Cerebellar cortex (tissue), 1 donor: ENCODE measurements at regions not wholly inside any gene's neighbourhood (a gene's known extent, or its start where the extent isn't known, plus 50 kb on each side); places are given as distances from the start of the nearest gene placed in this dataset.

Experiments used
- DNase-seq: peaks from one replicate; pipeline ENCODE4 v3.0.0-alpha.2; 2015; ENCODE audit warnings: low spot score

GRCh38 chr6:88380618-88381288, 214.6 kb upstream of the CNR1 start:
- DNase-seq = no peak

DNA sequence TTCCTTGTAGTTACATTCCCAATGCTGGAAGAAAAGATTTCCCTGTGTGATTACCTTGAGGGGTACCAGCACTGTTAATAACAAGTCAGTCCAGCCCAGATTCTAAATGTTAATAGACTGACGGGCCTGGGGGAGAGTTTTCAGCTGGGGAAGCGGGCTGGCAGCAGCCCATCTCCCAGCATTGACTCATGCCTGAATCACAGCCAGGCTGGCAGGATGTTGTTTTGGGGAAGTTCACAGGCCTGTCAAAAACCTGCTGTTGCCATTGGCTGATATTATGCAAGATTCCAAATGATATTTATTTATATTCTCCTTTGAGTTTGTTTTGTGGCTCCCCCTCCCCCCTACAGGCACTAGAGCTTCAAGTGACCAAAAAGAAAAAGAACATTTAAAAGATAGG, 213.9 kb upstream of the CNR1 start:
- peak; percentile 92 for DNase-seq

DNA sequence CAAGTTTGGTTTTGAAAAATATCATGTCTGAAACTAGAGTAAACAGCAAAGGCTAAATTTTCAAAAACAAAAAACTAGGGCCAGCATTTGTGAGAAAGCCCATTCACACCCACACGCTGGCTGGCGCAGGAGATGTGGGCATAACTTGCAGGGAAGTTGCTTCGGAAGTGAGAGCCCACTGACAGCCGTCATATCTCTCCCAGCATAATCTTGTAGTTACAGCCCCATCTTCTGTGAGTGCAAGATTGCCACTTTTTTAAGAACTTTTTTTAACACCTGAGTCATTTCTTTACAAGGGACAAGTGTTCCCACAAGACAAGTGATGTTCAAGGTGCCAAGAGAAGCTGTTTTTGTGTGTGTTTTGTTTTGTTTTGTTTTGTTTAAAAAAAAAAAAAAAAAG, 212.5 kb upstream of the CNR1 start:
- no peak for DNase-seq

- no peak for DNase-seq
These were observed 211.9 kb upstream of the CNR1 start for GRCh38 chr6:88377976-88378568.

DNA sequence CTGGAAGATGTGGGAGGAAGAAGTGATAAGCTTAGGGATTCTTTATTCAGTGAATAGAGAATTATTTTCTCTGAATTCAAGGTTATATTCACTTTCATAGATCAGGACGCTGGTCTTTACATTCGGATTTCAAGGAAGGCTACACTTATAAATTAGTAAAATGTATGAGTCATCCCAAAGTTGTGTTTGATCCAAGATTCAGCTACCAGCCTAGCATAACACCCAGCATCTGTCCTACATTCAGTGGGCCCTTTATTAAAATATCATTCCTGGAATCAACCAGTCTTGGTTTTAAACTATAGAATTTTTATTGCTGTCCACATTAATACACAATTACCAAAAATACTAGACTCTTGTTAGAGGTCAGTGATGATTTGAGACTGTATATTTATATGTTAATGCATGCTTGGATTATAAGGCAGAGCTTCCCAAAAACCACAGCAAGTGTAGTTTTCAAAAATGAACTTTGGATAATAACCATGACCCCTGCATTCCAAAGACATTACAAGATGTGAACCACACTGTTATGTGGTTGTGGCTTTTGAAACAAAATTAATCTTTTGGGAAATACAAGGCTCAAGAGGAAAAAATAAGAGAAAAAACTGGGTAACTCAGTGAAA, 210.7 kb upstream of the CNR1 start:
- DNase-seq = no peak

DNA sequence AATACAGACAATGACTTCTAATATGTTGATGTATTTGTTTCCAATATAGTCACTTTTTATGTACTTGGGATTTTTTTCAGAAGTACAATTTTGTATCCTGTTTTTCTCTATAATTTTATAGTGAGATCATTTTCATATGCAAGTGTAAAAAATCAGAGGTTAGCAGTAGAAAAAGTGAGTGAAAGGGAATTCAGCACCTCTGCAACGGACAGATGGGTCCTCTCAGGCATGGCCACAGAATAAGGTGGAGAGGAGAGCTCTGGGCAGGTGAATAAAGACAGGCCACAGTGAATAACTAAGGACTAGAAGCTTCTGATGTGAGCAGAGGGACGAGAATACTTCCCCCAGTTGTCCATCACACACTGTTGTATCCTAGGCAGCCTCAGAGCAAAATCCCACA, 210.1 kb upstream of the CNR1 start:
- DNase-seq = no peak

DNA sequence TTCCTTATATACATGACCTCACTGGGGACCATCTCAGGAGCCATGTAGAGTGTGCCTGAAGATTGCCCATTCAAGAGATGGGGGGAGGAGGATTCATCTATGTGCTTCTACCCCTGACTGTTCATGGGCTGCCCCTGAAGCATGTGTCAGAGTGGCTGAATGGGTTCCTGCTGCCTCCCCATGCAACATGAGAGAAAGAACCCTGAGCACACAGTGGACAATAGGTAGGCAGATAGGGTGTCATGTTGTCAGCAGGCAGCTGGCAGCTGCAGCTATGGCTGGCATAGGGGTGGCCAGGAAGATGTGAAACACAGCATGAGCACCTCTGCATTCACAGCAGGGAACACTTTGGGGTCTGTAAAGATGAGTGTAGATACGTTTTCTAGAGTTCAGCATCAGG, 208.4 kb upstream of the CNR1 start:
- DNase-seq = no peak

- DNase-seq = no peak
These were observed 205.3 kb upstream of the CNR1 start for GRCh38 chr6:88371480-88371879.

GRCh38 chr6:88370127-88370710, 204.1 kb upstream of the CNR1 start:
- DNase-seq = peak; percentile 61

DNA sequence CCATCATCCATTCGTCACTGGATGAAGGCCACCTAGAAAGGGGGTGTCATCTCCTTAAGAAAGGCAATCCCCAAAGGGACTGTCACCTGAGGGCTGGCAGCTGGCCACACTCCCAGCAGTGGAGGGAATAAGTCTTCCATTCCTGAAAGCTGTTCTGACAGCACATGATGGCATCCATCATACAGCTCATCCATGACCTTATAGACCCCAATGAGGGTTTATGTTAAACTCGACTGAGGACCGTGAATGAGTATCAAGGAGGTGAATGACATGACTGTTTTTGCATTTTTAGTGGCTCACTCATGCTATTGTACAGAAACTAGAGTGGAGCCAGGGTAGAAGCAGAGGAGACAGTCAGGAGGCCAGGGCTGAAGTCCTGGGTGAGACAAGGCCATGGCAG, 203.1 kb upstream of the CNR1 start:
- no peak for DNase-seq

DNA sequence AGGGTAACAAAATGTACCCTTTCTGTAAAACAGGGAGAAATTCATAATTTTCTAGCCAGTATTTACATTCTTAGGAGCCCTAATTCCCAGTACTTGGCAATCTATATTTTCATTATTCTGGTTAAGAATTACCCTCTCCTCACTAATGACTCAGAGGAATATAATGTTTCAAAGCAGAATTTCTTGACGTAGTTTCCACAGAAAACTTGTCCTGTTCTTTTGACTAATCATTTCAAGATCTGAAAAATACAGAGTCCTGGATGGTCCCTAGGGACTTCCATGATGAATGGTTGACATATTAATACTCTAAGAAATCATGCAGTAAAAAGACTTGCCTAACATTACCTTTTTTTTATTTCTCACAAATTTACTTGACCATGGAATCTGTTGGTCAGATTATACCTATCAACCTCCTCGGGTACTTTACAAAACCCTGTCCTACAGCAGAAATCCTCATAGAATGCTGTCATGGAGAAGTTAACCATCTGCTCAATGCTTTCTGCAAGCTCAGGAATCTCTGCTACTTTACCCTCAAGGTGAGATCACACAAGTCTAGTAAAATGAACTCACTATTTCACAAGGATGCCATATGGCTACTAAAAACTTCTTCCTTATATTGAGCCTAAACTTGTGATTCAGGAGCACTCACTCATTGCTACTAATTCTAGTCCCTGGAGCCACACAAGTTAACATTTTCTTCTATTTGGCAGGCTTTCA, 202.1 kb upstream of the CNR1 start:
- DNase-seq = no peak

DNA sequence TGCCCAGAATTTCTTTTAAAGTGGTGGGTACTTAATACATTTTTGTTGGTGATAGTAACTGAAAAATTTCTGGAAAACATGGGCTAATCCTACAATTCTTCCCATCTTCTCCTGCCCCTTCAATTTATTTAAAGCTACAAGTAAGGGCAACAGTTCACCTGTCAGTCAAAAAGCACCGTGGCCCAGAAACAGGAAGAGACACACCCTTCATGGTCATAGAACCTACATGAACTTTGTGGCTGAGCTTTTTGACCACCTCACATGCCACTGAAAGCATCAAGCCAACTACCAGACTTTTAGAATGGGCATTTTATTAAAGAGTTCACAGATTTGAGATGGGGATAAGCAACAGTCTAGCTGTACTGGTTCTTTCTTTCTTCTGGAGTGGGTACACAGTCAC, 201.1 kb upstream of the CNR1 start:
- no peak for DNase-seq

- DNase-seq = no peak
These were observed 200.5 kb upstream of the CNR1 start for GRCh38 chr6:88366672-88367071.

DNA sequence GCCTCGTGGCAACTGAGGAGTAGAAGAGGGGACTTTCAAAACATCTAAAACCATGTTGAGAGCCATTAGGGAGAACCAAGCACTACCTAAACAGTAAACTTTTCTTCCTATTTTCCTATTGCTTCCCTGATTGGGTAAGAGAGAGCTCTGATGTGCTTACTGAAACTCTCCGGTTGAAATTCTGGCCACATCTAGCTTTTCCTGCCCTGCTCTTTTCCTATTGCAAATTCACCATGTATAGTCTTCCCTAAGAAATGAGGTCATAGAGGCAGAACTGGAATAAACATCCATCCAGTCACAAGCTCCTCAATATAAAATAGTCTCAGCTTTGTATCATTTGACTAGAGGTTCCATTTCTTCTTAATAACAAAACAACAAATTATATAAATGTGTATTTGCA, 199.5 kb upstream of the CNR1 start:
- no peak for DNase-seq

GRCh38 chr6:88365230-88365629, 199.1 kb upstream of the CNR1 start:
- DNase-seq = no peak

DNA sequence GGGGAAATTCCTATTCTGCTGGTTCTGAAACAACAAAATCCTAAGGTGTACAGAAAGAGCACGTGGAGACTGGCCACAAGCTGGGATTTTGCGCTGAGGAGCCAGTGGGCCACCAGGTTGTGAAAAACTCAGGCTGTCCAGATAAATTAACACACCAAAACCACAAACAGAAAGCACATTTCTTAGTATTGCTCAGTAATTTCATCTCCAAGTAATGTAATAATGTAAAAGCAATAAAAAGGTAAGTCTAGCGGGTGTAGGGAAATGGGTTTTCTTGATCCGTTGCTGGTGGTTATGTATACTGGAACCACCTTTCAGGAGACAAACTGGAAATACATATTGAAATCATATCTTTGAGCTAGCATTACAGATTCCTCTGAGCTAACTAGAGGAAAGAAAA, 195.6 kb upstream of the CNR1 start:
- no peak for DNase-seq

DNA sequence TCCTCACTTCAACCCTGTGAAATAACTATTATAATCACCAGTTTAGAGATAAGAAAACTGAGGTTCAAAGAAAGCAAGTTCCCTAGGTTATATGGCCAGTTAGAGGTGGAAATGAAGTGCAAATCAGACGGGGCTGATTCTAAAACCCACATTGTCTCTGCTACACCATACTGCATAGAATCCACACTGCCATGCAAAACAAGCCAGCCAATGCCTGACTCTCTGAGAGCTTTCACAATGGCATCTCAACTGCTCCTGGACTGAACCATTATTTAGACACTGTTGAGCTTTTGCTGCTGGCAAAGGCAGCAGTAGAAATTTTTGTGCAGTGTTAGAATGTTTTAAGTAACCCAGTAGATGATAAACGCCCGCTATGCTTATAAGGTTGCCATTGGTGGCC, 195.2 kb upstream of the CNR1 start:
- DNase-seq = no peak

DNA sequence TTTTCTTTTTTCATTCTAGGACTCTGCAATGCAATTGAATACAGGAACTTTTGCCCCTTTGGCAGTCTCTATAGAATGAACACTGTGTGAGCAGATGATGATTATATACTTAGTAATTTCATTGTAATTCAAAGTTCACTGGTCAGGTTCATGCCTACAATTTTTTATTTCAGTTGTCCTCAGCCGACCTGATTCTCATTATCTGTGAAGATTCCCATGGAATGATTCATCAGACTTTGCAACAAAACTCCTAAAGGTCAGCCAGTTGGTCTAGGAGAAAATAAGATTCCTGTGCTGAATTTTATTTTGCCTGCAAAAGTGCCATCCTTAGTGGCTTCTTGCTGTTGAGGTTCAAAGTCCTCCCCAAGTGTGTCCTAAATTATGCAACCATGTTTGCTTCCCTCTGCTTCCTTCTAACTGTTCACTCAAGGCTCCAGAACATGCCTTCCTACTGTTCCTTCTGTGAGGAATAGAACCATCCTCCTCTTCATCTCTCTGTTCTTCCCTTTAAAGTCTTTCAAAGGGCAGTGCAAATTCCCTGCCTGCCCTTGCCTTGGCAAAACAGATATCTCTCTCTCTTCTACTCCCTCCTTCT, 194.2 kb upstream of the CNR1 start:
- no peak for DNase-seq

GRCh38 chr6:88359530-88360202, 193.5 kb upstream of the CNR1 start:
- no peak for DNase-seq

- no peak for DNase-seq
These were observed 192.7 kb upstream of the CNR1 start for GRCh38 chr6:88358846-88359245.

DNA sequence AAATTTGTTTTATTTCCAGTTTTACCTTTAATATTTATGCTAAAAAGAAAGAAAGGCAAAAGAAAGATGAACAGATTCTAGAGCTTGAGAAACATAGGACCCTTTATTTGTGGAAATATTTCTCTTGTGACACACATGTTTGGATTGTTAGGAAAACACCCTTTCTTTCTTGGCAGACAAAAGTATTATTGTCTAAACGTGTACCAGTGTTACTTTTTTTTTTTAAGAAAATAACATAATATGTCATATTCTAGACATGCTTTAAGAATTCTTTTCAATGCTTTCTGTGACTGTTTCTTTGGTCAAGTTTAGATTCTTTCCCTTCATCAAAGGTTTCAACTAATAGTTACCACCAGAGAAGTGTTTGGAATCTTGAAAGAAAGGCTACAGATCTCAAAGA, 183.4 kb upstream of the CNR1 start:
- no peak for DNase-seq

DNA sequence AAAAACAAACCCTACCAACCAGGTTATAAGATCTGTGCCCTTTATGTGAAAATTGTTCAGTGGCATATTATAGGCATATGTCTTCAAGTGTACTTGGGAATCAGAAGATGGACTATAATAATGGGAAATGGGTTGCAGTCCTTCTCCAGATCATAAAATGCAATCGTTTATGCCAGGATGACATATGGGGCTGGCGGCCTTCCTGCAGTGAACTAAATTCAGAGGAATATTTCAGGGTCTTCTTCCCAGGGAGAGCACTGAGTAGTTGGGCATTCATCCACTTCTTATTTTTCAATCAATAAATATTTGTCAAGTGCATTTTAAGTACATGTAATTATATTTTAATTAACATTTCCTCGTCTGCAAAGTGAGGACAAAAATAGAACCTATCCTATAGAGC, 176.2 kb upstream of the CNR1 start:
- no peak for DNase-seq
